HG03342 (cell line): ENCODE measurements at regions not wholly inside any gene's neighbourhood (a gene's known extent, or its start where the extent isn't known, plus 50 kb on each side); places are given as distances from the start of the nearest gene placed in this dataset.

Source experiments
- ATAC-seq: cut with Tn5 transposase; IDR thresholded peaks from one replicate; pipeline ENCODE4 v1.9.1; 2021; ENCODE audit warnings: mild to moderate bottlenecking, moderate library complexity; ENCODE audit not compliant: unreplicated experiment

GRCh38 chr4:151911970-151912369 is 151.2 kb upstream of the GATB start:
- ATAC-seq: no peak

DNA sequence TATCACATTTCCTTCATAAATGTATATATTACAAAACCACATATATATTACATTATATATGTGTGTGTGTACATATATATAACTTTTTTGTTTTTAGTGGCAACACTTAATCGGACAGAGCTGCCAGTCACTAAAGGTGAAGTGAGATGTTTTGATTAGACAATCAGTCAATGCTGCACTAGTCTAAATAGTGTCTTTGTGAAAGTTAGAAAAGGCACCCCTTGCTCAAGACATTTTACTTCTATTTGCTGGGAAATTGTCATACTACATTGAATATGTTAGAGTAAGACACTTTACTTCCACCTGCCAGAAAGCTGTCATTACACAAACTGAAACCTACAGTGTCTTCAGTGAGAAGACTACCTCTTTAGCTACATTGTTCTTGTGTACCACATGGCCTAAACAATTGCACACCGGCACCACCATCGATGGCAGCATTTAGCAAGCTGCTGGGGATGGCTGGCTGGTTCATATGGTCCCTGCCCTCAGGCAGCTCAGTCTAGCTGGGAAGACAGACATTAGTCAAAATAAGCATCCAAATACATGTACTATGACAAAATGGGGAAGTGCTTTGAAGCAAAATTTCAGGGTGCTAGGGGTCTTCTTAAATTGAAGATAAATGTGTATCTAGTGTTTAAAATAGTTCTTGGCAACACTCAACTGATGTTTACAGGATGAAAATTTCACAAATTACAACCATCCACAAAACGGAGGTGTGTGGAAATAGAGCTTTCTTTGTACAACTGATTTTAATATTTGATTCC is 148.1 kb upstream of the GATB start:
- ATAC-seq: no peak

DNA sequence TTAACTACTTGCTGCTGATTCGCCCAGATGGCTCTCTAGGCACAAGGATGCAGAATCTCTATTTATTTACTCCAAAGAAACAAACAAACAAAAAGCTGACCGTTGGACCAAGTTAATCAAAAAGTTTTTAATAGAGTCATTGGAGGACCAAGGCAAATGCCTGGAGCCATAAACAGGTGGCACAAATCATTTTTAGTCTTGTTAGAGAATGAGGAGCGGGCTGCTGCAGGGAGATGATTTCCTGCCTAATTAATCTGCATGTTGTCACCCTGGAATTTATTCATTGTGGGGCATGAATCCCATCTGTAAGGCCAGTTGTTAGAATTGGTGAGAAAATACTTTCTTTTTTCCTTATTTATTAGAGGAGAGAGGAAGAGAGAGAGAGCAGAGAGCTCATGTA is 147.4 kb upstream of the GATB start:
- no peak for ATAC-seq

DNA sequence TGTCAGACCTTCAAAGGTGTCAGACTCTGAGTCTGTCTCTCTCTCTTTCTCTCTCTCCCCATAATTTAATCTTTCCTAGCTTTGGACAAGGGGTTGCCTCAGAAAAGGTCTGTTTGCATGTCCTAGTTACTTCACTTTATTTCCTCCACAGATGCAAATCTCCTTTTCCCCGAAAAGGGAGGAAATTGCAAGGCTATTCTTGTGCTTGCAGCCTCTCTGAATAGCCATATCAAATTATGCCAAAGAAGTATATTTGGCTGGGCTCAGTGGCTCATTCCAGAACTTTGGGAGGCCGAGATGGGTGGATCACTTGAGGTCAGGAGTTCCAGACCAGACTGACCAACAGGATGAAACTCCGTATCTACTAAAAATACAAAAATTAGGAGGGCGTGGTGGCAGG is 145.6 kb upstream of the GATB start:
- ATAC-seq: no peak

DNA sequence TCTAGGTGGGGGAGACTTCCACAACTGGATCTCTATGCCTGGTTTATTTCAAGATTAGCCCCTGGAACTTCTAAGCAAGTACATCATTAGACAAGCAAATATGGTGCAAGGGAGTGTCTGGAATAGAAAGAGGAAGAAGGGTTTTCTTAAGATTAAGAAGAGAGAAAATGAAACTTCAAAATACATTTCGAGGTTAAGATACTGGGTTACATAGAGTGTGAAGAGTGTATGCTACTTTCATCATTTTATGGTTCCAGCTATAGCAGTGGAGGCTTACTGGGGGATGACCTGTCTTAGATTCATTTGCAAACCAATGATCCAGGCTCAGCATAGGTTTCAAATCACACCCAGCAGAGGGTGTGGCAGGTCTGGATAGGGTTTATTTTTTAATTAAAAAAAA is 144.4 kb upstream of the GATB start:
- ATAC-seq: peak; percentile 92

- ATAC-seq: no peak
These were observed 140.8 kb upstream of the GATB start for GRCh38 chr4:151901631-151902030.

- ATAC-seq: no peak
These were observed 136.1 kb upstream of the GATB start for GRCh38 chr4:151896880-151897279.

GRCh38 chr4:151895671-151896070 is 134.9 kb upstream of the GATB start:
- no peak for ATAC-seq

DNA sequence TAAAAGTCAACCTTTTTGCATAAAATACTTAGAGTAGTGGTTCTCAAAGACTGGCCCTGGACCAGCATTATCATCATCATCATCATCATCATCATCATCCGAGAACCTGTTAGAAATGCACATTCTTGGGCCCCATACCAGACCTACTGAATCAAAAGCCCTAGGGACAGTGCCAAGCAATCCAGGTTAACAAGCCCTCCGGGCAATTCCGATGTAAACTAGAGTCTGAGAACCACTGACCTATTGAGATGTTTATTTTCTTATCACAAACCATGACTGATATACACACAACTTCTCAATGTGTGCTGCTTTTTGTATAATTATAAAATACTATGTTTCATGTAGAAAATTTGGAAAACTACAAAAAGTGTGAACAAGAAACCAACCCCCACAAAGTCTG is 133.4 kb upstream of the GATB start:
- no peak for ATAC-seq

DNA sequence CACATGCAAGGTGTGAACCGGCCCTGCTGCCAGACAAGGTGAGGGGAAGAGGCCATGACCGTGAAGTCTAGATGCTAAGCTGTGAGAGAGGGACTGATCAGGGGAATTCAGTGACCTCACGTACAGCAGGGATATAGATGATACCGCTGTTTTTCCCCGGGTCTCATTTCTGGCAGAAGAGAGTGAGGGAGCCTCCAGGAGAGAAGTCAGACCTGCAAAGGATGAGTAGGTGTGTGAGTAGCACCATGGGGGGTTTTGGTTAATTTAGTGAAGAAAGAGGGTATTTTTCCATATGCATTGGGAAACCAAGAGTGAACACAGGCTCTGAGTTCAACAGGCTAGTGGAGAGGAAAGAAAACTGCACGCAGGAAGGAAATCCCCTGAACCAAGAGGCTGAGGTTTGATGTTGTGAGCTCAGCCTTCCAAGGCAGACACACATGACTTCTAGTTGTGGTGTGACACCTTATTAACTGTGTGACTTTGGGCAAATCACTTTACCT is 127.6 kb upstream of the GATB start:
- peak; percentile 48 for ATAC-seq

DNA sequence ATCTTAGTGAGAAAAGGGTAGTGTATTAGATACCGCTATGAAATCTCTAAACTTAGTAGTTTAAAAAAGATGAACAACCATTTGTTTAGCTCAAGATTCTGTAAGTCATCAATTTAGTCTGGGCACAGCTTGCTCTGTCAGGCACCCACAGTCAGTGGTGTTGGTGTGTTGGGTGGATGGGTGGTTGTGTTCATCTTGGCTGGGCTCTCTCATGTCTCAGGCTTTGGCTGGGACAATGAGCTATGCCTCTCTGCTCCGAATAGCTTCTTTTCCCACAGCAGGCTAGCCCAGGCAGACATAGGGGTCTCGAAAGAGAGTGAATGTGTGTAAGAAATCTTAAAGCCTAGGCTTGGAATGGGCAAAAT is 127.0 kb upstream of the GATB start:
- ATAC-seq: peak; percentile 18

DNA sequence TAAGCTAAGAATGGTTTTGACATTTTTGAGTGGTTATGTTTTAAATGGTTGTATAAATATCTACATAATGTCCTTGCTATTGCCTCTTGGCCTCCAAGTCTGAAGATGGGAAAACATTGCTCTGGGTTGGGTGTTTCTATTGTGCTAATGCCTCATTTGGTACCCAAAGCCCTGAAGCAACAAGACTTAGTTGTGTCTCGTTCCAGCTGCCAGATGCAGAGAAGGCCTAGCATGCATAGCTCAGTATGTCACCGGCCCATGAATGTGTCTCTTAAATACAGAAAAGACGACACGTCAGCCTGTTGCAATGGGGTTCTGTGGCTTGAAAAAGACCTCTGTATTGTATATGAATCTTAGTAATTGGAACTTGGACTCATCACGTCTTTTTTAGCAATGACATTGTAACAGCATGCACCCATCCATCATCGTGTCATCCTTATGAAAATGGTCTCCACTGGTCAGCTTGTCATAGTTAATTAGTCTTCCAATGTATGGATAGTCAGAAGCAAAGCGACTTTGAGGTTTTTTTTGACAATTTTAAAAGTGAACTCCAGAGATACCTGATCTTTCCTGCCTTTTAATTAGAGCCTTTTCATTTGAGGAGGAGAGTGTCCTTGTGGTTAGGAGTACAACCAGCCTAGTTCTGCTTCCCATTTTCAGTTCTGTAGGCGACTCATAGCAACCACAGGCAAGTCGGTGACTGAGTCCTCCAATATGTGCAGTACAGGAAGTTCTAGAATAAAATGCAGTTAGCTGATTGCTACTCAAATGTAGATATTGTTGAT is 126.4 kb upstream of the GATB start:
- ATAC-seq: peak; percentile 66

- ATAC-seq: no peak
These were observed 124.3 kb upstream of the GATB start for GRCh38 chr4:151885123-151885522.

DNA sequence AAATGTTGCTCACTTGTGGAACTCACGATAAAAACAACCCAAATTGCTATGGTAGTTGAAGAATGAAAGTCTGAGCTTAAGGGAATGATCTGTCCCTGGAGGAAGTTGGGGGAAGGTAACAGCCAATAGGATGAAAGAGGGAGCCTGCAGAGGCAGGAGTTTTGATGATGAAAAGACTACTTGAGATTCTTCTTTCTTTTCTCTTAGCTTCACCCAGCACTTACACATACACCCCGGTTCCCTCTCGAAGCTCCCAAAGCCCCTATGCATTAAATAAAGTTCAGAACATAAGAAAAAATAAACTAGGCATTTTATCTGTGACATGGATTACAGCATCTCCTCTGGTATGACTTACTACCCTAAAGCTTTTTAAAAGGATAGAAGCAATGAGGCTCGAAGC is 122.9 kb upstream of the GATB start:
- ATAC-seq: no peak

DNA sequence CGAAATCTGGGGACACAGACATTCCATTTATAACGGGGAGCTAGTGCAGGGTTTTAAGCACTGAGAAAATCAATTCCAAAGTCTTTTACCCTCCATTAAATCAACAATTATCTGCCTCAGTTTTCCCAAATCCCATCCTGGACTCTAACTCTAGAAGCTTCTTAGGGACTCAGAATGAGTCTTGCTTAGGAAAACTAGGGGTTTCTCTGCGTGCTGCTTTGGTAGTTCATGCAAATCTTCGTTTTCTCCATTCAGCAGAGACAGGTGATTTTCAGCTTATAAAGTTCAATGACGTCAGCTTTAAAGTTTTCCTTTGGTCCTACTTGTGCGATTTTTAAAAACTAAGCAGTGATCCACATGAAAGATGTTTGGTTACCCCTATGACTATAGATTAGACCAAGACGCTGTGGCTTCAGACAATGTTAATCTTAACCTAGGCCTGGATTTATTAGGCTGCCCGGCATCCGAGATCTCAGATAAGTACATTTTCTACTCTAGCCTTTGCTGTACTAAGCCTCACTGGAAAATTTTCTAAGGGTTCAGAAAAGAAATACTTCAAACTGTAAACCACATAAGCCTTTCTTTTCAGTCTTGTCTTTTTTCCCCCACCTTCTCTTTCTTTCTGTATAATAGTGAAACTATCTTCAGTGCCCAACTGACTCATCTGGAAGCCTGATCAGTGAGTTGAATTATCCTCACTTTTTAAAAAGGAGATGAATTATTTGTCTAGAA is 121.4 kb upstream of the GATB start:
- ATAC-seq: peak; percentile 59

DNA sequence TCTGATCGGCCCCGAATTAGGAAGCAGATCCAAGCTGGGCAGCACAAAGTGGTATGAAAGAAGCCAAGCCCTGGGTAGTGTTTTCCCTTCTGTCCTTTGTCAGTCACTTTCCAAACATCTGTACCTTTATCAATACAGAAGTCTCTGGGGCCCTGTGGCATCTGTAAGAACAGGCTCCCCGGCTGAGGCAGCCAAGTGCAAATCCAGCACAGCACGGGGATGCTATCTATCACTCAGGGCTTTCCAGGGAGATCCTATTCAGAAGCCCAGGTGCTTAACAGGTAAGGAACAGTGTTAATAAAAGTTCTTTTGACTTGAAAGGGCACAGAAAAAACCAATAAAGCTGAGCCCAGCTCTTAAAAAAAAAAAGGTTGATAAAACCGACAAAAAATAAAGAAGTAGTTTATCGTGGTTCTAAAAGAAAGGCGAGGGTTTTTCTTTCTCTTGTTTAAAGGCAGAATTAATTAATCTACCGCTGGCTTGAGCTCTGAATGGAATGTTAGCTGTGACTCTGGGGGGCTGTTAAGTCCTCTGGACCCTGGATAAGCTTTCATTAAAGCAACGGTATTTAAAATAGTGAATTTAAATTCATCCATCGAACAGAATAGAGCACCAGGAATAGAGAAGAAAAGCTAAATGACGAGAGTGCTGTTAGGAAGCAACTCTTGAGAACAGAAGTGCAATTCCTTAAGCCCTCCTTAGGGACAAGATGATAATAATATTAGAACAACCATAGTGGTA is 119.1 kb upstream of the GATB start:
- ATAC-seq: no peak

- peak; percentile 68 for ATAC-seq
These were observed 115.7 kb upstream of the GATB start for GRCh38 chr4:151876381-151876988.

DNA sequence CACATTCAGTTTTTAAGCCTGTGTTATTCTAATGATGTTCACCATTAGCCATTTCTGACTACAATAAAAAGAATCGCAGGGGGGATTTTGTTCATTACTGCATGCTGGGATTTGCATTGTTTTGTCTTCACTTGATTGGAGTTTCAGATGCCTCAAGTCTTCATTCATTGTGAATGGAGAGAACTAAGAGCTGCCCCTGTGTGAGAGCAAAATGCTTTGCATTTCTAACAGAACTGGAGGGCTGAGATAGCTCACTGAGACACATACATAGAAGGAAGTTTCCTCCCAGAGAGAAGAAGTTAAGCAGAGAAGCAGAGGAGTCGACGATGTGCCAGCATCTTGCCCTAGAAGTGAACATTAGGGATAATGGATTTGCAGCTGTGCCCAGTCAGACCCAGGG is 113.5 kb upstream of the GATB start:
- ATAC-seq: no peak

- no peak for ATAC-seq
These were observed 105.7 kb upstream of the GATB start for GRCh38 chr4:151866592-151866918.

DNA sequence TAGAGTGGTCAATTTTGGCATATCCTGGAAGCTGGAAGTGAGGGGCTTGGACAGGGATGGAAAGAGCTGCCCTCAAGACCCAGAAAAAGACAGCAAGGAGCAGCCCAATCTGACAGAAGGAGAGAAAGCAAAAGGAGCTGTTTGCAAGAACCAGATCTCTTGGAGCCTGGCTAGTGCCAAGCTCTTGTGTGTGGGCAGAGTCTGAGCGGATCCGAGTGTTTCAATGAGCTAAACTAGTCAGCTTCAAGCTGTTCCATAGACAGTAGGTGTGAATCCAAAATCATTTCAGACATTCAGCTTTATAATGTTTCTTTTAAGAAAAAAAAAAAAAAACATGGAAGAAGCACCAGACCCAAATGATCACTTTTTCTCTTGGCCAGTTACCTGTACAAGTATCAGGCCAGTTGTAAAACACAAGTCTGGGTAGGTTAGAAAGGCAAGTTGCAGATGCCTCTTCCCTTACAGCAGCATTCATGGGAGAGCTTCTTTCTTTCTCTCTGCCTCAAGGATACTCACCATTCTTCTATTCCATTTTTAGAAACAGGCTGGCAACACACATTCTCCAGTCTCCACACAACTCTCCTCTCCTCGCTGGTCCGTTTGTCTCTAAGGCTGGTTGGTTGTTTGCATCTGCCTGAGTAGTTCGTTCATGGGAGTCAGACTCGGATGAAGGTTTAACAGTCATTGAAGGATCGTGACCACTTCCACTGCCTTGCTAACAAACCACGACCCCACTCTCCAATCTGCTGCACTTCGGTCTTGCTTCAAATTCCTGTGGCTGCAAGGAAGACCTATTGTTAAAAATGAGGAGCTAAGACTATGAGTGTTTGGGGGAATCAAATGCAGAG is 105.2 kb upstream of the GATB start:
- no peak for ATAC-seq
